IMR-90 (cell line): ENCODE measurements at regions not wholly inside any gene's neighbourhood (a gene's known extent, or its start where the extent isn't known, plus 50 kb on each side); places are given as distances from the start of the nearest gene placed in this dataset.

Experiments used
- CEBPB ChIP-seq: IDR thresholded peaks from 2 replicates; pipeline ENCODE4 v1.6.1; 2012; ENCODE audit warnings: low read depth, low read length, improper control_type of control experiment
- CTCF ChIP-seq: conservative IDR thresholded peaks from 2 replicates; pipeline ENCODE4 v1.5.1; 2012; ENCODE audit warnings: mild to moderate bottlenecking, low read depth, low read length, improper control_type of control experiment
- ELK1 ChIP-seq: fragments of 150-350 bp; IDR thresholded peaks from 2 replicates; pipeline ENCODE4 v1.6.1; 2016; ENCODE audit warnings: low read depth, mild to moderate bottlenecking, low read length, moderate library complexity, borderline replicate concordance
- FOS ChIP-seq: fragments of 150-350 bp; IDR thresholded peaks from 2 replicates; pipeline ENCODE4 v1.6.1; 2016; ENCODE audit warnings: low read depth, low read length
- MAZ ChIP-seq: IDR thresholded peaks from 2 replicates; pipeline ENCODE4 v1.6.1; 2012; ENCODE audit warnings: low read depth, mild to moderate bottlenecking, low read length, improper control_type of control experiment, moderate library complexity, borderline replicate concordance
- NFE2L2 ChIP-seq: fragments of 150-350 bp; IDR thresholded peaks from 2 replicates; pipeline ENCODE4 v1.6.1; 2016; ENCODE audit warnings: low read depth, mild to moderate bottlenecking, low read length
- POLR2A ChIP-seq: IDR thresholded peaks from 2 replicates; pipeline ENCODE4 v1.6.1; 2012; ENCODE audit warnings: mild to moderate bottlenecking, low read depth, low read length
- RAD21 ChIP-seq: IDR thresholded peaks from 2 replicates; pipeline ENCODE4 v1.6.1; 2012; ENCODE audit warnings: low read length, improper control_type of control experiment
- RCOR1 ChIP-seq: IDR thresholded peaks from 2 replicates; pipeline ENCODE4 v1.6.1; 2012; ENCODE audit warnings: mild to moderate bottlenecking, low read length, improper control_type of control experiment; ENCODE audit not compliant: insufficient replicate concordance
- RFX5 ChIP-seq: IDR thresholded peaks from 2 replicates; pipeline ENCODE4 v1.8.0; 2012; ENCODE audit warnings: low read depth, mild to moderate bottlenecking, low read length, moderate library complexity
- SMC3 ChIP-seq: fragments of 150-350 bp; IDR thresholded peaks from 2 replicates; pipeline ENCODE4 v1.6.1; 2016; ENCODE audit warnings: low read depth, mild to moderate bottlenecking, antibody characterized with exemption, low read length, moderate library complexity
- TF ChIP-seq, protein P1 (sequence below): fragments of 150-350 bp; IDR thresholded peaks from 2 replicates; pipeline ENCODE4 v1.6.1; 2017; ENCODE audit warnings: mild to moderate bottlenecking, antibody characterized with exemption, low read length, low read depth

GRCh38 chr5:158364367-158364766 is 505.4 kb upstream of the CLINT1 start:
- TF ChIP-seq POLR2A, result no peak
- TF ChIP-seq CTCF, result no peak
- TF ChIP-seq SMC3, result no peak
- TF ChIP-seq, protein P1, sequence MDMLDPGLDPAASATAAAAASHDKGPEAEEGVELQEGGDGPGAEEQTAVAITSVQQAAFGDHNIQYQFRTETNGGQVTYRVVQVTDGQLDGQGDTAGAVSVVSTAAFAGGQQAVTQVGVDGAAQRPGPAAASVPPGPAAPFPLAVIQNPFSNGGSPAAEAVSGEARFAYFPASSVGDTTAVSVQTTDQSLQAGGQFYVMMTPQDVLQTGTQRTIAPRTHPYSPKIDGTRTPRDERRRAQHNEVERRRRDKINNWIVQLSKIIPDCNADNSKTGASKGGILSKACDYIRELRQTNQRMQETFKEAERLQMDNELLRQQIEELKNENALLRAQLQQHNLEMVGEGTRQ, result no peak
- no peak for TF ChIP-seq CEBPB
- TF ChIP-seq MAZ, result no peak
- TF ChIP-seq RAD21, result no peak
- TF ChIP-seq RFX5, result no peak
- no peak for TF ChIP-seq FOS
- TF ChIP-seq ELK1, result no peak
- no peak for TF ChIP-seq RCOR1
- TF ChIP-seq NFE2L2, result no peak
